NT2/D1 (cell line): ENCODE measurements at regions not wholly inside any gene's neighbourhood (a gene's known extent, or its start where the extent isn't known, plus 50 kb on each side); places are given as distances from the start of the nearest gene placed in this dataset.

Experiments used
- SUZ12 ChIP-seq: IDR thresholded peaks from 2 replicates; pipeline ENCODE4 v1.6.1; 2011; ENCODE audit not compliant: insufficient read length, insufficient read depth; ENCODE audit errors: extremely low read depth
- YY1 ChIP-seq: IDR thresholded peaks from 2 replicates; pipeline ENCODE4 v1.6.1; 2011; ENCODE audit not compliant: insufficient read length, insufficient read depth
- ZNF274 ChIP-seq: IDR thresholded peaks from 2 replicates; pipeline ENCODE4 v1.6.1; 2011; ENCODE audit warnings: mild to moderate bottlenecking, low read depth, low read length

GRCh38 chr7:32206987-32207386 lies 136.8 kb upstream of the PDE1C start:
- no peak for TF ChIP-seq ZNF274
- TF ChIP-seq YY1, result no peak
- TF ChIP-seq SUZ12, result no peak
